Adrenal gland (tissue), 9 donors: ENCODE measurements at regions not wholly inside any gene's neighbourhood (a gene's known extent, or its start where the extent isn't known, plus 50 kb on each side); places are given as distances from the start of the nearest gene placed in this dataset.

Source experiments
- DNase-seq, 7 donors: peaks; one replicate each; pipeline ENCODE4 v3.0.0-alpha.2; 2019 to 2020
- H3K27ac ChIP-seq, 5 donors: fragments of 200-600 bp; sonication (generic) in 4 of 5; 1 replicate in 3 of 5; 2 replicates in 2 of 5; pipeline versions ENCODE4 v1.5.1 to v1.8.0; 2016 to 2020; ENCODE audit warnings: mild to moderate bottlenecking in 1 of 5
- H3K27me3 ChIP-seq: fragments of 200-600 bp; 2 replicates; pipeline ENCODE4 v1.8.0; 2021
- H3K36me3 ChIP-seq, 2 donors: fragments of 200-600 bp; replicated peaks in 1 of 2; 1 replicate in 1 of 2; 2 replicates in 1 of 2; pipeline versions ENCODE4 v1.5.1 to v1.8.0; 2018 to 2022
- H3K4me1 ChIP-seq, 2 donors: fragments of 200-600 bp; replicated peaks in 1 of 2; 1 replicate in 1 of 2; 2 replicates in 1 of 2; pipeline versions ENCODE4 v1.5.1 to v1.8.0; 2018 to 2021
- H3K4me3 ChIP-seq, 4 donors: fragments of 200-600 bp; sonication (generic) in 3 of 4; one replicate each; pipeline ENCODE4 v1.5.1; 2016 to 2018
- H3K9me3 ChIP-seq, 3 donors: fragments of 200-600 bp; sonication (generic) in 1 of 3; replicated peaks in 1 of 3; 1 replicate in 2 of 3; 2 replicates in 1 of 3; pipeline versions ENCODE4 v1.5.1 to v1.8.0; 2016 to 2021
- POLR2A ChIP-seq, 2 donors: fragments of 450-650 bp; IDR thresholded peaks; one replicate each; pipeline ENCODE4 v1.6.1; 2017; ENCODE audit warnings: antibody characterized with exemption in 2 of 2, mild to moderate bottlenecking in 2 of 2, moderate library complexity in 1 of 2
- WGBS, 4 donors: extraction: QIAGEN DNeasy Blood & Tissue Kit in 2 of 4; methylation state at CpG; one replicate each; pipeline versions ENCODE4 v1.1.5 to v1.1.7; 2013 to 2017; 5-methylcytosine and 5-hydroxymethylcytosine counted together
- intact Hi-C, 2 donors: fragments of 100-400 bp; cut with DNase I; formaldehyde crosslinking; loops; one replicate each; pipeline versions ENCODE4 v1.14.1 to v1.15.0; 2022 to 2023
- TF ChIP-seq, protein P1 (sequence below), 6 experiments: fragments of 450-650 bp in 4 of 6; fragments of 200-600 bp in 2 of 6; sonication (generic) in 1 of 6; IDR thresholded peaks; 1 replicate in 5 of 6; 2 replicates in 1 of 6; pipeline versions ENCODE4 v1.5.1 to v1.8.0; 2016 to 2021; ENCODE audit warnings: antibody characterized with exemption in 6 of 6, mild to moderate bottlenecking in 2 of 6, moderate library complexity in 1 of 6
- donor health status: healthy with polysubstance abuse.
- donor health status: Bipolar disorder and iron deficiency.
- donor health status: DM: yes; HTN: yes; CAD: no.
- donor health status: DM: no; HTN: no; CAD: no.
- donor health status: DM: no; HTN: no; CAD: no.

DNA sequence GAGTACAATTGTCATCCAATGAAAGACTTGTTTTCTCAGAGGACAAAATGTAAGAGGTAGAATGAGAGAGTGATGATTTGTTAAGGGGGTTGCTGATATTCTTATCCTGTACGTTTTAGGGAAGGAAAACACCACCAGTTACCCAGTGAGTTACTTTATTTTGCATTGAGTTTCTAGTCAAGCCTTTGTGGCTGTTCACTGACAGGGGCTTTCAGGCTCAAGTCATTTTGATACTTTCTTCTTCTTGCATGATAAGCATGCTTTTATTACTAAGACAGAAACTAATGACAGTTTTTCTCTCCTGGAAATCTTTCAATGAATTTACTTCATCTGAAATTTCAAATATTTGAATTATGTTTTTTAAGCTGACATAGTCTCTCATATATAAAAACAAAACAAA is 710.2 kb upstream of the POM121L12 start:
- TF ChIP-seq, protein P1, sequence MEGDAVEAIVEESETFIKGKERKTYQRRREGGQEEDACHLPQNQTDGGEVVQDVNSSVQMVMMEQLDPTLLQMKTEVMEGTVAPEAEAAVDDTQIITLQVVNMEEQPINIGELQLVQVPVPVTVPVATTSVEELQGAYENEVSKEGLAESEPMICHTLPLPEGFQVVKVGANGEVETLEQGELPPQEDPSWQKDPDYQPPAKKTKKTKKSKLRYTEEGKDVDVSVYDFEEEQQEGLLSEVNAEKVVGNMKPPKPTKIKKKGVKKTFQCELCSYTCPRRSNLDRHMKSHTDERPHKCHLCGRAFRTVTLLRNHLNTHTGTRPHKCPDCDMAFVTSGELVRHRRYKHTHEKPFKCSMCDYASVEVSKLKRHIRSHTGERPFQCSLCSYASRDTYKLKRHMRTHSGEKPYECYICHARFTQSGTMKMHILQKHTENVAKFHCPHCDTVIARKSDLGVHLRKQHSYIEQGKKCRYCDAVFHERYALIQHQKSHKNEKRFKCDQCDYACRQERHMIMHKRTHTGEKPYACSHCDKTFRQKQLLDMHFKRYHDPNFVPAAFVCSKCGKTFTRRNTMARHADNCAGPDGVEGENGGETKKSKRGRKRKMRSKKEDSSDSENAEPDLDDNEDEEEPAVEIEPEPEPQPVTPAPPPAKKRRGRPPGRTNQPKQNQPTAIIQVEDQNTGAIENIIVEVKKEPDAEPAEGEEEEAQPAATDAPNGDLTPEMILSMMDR (IDR thresholded peaks at IDR 0.05): no peak
- no peak for TF ChIP-seq POLR2A (IDR thresholded peaks at IDR 0.05)
- Histone ChIP-seq H3K4me3 (no peak overlapping the region), H3K27me3 (no peaks in the 10 kb centered on the region), H3K36me3 (no peaks in the 10 kb centered on the region), H3K4me1 (no peaks in the 10 kb centered on the region), H3K27ac (no peak overlapping the region), H3K9me3 (no peaks in the 10 kb centered on the region)
- 14 to 43% (median 26%) methylated on average over 1 of the region's 1 CpG for WGBS, 4 donors
- intact Hi-C loops: no loop called here
- no peak for DNase-seq

DNA sequence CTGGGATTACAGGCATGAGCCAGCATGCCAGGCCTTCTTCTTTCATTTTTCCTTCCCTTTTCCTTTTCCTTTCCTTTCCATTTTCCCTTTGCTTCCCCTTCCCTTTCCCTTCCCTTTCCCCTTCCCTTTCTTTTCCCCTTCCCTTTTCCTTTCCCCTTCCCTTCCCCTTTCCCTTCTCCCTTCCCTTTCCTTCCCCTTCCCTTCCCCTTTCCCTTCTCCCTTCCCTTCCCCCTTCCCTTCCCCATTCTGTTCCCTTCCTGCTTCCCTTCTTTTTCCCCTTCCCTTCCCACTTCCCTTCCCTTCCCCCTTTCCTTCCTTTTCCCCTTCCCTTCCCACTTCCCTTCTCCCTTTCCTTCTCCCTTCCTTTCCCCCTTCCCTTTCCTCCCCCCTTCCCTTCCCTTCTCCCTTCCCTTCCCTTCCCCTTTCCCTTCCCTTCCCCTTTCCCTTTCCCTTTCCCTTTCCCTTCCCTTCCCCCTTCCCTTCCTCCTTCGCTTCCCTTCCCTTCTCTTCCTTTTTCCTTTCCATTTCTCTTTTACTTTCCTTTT is 712.2 kb upstream of the POM121L12 start:
- Histone ChIP-seq H3K4me1 (no peaks in the 10 kb centered on the region), H3K27me3 (no peaks in the 10 kb centered on the region), H3K36me3 (no peaks in the 10 kb centered on the region), H3K27ac (no peak overlapping the region), H3K9me3 (no peaks in the 10 kb centered on the region), H3K4me3 (no peak overlapping the region)
- 79 to 93% (median 84%) methylated on average over 1 of the region's 1 CpG for WGBS, 4 donors
- TF ChIP-seq, protein P1 (IDR thresholded peaks at IDR 0.05): no peak
- no peak for TF ChIP-seq POLR2A (IDR thresholded peaks at IDR 0.05)
- DNase-seq: no peak
- intact Hi-C loops: no loop called here

DNA sequence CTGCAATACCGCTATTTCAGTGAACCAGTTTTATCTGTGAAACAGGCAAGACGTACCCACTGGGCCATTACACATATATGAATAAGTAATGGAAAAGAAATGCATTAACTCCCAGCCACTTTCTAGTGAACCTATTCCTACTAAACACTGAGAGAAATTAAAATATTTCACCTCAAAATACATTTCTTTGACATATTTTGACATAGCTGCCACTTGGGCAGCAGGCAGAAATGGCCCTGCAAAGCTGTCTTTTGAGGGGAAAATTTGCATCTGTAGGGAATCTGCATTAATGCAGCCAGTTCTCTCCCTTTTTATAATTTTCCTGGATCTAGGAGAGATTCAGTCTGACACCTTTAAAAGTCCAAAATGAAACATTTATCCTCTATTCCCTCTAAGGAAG is 714.8 kb upstream of the POM121L12 start:
- intact Hi-C loops: no loop called here
- 75 to 87% (median 85%) methylated on average over 2 of the region's 2 CpGs for WGBS, 4 donors
- Histone ChIP-seq H3K27ac (no peak overlapping the region), H3K9me3 (no peaks in the 10 kb centered on the region), H3K27me3 (no peaks in the 10 kb centered on the region), H3K4me1 (no peaks in the 10 kb centered on the region), H3K36me3 (no peaks in the 10 kb centered on the region), H3K4me3 (no peak overlapping the region)
- no peak for TF ChIP-seq POLR2A (IDR thresholded peaks at IDR 0.05)
- TF ChIP-seq, protein P1 (IDR thresholded peaks at IDR 0.05): no peak
- no peak for DNase-seq

DNA sequence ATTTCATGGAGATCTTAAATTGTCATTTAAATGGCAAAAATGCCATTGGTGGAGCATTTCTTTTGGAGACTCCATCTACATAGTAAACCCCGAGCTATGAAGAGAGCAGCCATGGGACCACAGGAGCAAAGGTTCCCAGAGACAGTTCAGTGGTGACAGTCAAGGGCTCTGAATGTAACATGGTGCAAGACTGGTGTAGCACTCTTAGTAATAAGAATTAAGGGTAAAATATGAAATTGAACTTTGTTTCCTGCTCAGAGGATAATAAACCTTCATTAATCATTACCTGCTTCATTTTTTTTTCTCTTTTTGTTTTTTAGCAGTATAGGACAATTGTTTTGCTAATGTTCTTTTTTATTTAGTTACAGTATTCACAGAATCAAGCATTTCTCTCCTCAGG is 717.5 kb upstream of the POM121L12 start:
- Histone ChIP-seq H3K27ac (no peak overlapping the region), H3K9me3 (no peaks in the 10 kb centered on the region), H3K27me3 (no peaks in the 10 kb centered on the region), H3K36me3 (no peaks in the 10 kb centered on the region), H3K4me3 (no peak overlapping the region), H3K4me1 (no peaks in the 10 kb centered on the region)
- TF ChIP-seq, protein P1 (IDR thresholded peaks at IDR 0.05): no peak
- TF ChIP-seq POLR2A (IDR thresholded peaks at IDR 0.05): no peak
- intact Hi-C loops: no loop called here
- 57 to 100% (median 83%) methylated on average over 1 of the region's 1 CpG for WGBS, 4 donors
- no peak for DNase-seq
